GM19238 (cell line): ENCODE measurements at regions not wholly inside any gene's neighbourhood (a gene's known extent, or its start where the extent isn't known, plus 50 kb on each side); places are given as distances from the start of the nearest gene placed in this dataset.

Source experiments
- DNase-seq: peaks from one replicate; pipeline ENCODE4 v3.0.0; 2011; ENCODE audit warnings: low spot score; ENCODE audit not compliant: insufficient read length

DNA sequence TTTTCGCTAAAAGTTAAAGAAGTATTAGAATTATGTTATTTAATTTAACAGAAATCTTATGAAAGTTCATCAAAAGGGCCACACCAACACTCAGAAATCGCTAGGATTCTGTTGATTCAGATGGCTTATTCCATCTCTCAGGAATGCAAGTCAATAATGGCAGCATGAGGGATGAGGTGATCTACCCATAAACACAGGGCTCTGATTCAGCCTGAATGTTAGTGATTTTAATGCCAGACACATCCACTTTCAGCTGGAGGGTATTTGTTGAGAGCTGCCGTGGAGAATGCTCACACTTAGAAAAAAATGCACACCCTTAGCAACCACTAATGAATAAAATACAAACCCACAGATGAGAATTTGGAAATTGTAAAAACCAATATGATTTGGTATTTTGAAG, 173.3 kb upstream of the ERBB4 start:
- no peak for DNase-seq

DNA sequence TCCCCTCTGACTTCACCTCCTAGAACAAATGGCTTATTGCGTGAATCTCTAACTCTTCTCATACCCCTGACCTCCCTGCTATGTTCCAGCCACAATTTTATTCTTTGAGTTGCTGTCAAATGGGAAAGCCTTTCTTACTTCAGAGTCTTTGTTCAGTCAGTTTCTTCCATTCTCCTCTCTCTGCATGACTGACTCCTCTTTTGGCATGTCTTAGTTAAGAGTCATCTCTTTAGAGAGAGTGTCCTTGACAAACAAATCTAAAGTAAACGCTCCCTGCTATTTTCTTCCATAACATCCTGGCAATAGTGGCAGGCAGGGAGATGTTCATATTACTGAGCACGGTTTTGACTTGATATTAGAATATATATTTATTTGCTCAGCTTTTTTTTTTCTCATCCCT, 170.7 kb upstream of the ERBB4 start:
- DNase-seq = no peak

DNA sequence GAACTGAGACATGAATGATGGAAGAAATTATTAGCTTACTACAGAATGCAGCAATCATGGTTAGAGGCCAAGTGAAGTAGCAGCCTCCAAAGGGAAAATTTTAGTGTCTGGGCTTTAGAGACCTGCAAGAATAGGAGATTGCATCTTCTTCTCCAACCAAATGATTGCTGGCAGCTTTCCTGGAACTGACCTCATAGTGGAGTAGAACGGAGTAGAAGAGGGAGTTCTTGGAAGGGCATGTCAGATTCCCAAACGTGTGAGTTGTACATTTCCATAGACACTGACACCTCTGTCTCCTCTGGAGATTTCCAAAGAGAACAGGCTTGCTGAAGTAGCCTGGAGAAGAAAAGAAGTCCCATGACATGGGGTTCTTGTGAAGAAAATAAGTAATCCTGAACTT, 169.8 kb upstream of the ERBB4 start:
- no peak for DNase-seq

DNA sequence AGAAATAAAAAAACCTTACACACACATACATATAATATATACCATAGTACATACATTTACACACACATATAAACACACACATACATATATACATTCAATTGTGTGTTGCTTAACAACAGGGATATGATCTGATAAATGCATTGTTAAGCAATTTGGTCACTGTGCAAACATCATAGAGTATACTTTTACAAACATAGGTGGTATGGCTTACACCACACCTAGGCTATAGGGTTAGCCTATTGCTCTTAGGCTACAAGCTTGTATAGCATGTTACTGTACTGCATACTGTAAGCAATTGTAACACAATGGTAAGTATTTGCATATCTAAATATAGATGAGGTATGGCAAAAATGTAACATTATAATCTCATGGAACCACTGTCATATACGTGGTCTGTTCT, 156.8 kb upstream of the ERBB4 start:
- no peak for DNase-seq

DNA sequence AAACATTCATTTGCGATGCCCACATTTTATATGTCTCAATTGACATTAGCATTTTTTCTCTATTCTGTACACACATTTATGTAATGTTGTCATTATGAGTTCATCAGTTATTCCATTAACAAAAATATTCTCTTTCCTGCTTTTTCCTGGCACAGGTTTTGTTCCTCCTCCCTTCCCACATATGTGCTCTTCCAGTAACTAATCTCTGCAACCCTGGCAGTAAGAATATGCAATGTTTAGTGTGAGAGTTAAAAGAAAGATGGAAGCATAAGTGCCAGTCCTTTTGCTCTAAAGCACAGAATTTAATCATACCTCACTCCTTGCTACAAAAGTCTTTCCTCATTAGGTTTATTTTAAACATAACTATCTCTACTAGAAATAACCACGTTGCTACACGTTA, 155.8 kb upstream of the ERBB4 start:
- no peak for DNase-seq

DNA sequence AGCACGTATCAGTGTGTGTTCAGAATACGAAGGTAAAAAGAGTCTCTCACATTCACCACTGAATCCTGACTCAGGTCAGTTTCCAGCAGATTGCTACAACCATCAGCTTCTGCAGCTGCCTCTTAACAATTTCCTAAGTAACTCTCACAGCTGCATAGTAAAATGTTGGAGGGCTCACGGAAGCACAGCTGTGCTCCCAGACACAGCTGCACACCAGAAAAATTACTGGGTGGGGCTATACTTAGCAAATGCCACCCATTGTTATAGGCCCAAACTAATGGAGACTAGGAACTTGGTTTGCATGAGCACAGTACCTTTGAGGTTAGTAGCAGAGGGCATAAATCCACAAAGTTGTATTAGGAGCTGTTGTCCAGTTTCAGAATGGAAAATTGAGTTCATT, 153.9 kb upstream of the ERBB4 start:
- no peak for DNase-seq

DNA sequence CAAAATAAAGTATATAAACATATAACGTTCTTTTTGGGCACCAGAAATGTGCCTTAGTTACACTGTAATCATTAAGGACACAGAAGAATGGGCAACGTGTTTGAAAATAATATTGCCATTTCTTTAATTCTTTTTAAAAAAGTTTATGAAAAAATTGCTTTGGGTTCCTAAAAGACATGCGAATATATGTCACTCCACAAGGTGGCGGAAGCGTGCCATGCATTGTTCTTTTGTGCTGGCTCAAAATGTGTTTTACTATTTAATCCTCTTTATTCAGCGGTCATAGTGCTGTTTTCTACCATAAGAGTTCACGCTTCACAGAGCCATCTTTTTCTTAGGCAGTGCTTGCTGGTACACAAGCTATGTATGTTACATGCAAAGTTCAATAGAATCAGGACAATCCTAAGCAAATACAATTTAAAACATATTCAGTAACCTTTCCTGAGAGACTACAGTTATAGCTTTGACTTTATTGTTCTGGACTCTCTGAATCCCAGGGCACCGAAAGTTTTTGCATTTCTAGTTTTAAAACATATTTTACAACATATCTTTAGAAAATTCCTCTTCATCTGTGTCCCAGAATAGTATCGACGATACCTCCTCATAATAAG, 147.8 kb upstream of the ERBB4 start:
- no peak for DNase-seq

DNA sequence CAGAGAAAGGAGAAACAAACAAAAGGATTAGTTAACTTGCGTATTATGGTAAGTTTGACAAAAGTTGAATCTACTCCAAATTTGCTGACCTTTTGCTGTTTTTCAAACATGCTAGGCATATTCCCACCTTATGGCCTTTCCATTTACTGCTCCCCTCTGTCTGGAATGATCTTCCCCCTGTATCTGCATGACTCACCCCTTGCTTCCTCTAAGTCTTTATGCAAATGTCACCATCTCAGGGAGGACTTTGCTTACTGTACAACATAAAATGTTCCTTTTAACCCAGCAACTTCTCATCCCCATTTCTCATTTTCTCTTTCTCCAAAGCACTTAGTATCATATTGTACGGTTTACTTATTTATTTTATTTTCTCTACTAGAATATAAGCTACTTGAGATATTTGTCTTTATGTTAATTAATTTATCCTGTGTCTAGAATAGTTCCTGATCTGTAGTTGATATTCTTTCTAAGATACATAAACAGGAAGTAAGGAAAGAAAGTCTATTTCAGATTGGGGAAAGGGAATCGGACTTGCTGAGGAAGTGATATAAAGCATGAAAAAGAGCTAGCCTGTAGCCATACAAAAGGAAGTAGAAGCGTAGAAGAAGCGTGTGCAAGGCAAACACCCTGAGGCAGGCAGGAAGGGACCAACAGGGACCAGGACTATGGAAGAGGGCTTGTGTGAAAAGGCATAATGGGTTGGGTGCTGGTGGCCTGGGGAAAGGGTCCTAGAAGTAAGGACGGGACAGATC, 144.9 kb upstream of the ERBB4 start:
- DNase-seq = no peak

DNA sequence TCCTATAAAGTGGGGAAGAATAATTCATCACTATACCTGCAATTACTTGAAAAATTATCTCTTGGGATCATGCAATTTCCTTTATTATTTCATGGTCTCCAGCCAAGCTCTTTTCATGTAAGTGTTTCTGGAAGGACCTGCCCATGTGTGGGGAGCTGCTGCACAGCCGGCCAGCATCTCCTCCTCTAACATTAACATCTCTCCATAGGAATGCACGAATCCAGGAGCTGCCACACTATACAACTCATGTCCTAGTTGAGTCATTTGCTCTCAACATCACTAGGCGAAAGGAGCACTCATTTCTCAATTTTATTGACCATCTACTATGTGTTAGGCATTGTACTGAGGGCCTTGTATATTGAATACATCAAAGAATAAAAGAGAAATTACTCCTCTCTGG, 144.3 kb upstream of the ERBB4 start:
- DNase-seq = no peak

DNA sequence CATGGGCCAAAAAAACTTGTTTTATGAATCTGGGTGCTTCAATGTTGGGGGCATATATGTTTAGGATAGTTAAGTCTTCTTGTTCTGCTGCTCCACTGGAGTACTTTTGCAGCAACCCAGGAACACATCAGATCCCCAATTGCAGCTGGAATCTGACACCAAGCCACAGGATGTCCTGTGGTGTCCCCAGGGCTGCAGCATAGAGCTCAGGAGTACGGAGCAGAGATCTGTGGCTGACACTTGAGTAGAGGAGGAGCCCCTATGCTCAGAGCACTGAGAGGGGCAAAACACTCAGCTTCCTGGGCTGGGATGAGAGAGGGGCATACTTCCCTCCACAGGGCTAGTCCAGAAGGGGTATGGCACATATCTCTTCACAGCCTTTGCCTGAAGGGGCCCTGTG, 138.9 kb upstream of the ERBB4 start:
- no peak for DNase-seq

DNA sequence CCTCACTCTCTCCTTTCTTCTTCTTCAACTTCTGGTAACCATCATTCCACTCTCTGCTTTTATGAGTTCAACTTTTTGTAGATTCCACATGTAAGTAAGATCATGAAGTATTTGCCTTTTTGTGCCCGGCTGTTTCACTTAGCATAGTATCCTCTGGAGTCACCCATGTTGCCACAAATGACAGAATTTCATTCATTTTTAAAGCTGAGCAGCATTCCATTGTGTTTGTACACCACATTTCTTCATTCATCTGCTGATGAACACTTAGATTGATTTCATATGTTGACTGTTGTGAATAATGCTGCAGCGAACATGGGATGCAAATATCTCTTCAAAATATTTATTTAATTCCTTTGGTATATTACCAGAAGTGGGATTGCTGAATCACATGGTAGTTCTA, 133.6 kb upstream of the ERBB4 start:
- DNase-seq = no peak

DNA sequence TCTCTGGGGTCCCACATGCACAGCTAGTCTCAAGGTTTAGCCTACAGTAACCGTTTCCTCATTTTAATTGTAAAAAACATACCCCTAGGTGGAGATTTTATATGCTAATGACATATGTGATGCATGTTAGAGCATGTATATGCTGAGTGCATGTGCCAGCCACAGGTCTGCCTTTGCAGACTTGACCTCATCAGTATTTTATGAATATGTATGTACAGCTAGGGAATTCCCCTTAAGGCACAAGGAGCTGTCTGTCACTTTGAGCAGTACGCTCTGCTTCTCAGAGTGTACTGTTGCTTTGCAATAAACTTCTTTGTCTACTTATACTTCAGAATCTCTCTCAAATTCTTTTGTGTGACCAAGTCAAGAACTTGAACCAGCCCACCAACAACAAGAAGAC, 131.2 kb upstream of the ERBB4 start:
- no peak for DNase-seq

DNA sequence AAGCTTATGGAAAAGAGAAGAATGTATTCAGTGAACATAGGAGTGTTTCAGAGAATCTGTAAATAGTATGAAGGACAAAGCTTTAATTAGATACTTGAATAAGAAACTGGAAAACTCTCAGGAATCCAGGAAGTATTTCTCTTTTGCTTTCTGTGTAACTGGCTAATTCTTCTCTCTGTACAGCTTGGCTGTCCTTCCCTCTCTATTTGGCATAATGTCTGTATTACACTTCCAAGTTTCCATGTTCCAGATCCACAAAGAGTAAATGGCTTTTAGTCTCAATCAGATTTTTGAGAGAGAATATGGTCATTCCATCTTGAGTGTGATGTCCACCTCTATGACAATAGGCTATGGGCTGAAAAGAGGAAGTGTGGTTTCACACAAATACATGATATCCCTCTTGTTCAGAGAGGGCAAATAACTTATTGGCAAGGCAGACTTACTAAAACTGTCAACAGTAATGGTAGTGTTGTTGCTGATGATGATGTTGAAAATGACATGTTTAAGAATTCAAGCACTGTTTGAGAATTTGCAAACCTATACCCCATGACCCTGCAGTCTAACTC, 129.2 kb upstream of the ERBB4 start:
- DNase-seq = no peak

DNA sequence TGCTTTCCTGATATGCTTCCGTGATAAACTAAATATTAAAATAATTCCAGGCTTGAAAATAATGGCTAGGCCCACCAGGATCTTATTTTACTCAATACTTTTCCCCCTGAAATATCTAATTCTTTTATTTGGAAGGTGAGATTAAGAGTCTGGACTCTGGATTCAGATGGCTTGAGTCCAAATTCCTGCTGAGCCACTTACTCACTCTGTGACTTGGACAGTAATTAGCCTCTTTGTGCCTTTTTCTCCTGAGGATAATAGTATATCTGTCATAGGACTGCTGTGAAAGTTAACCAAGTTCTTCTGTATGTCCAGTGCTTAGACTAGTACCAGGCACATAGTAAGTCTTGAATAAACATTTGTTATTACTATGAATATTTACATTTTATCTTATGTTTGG, 127.3 kb upstream of the ERBB4 start:
- DNase-seq = no peak

DNA sequence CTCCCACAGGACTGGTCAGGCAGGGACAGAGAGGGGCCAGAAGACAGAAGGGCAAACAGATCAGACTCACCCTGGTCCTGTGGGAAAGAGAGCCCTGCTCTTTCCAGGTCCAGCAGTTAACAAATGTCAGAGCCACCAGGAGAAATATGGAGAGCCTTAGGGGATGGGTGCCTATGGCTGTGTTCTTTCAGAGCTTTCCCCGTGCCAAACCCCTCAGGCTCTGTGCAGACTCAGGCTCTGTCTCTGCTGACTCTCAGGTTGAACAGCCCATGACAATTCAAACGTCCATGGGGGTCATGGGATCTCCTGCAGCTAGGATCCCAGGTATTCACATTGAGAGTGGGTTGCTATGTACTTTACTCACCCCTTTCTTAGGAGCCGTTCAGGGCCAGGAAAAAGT, 120.8 kb upstream of the ERBB4 start:
- no peak for DNase-seq

DNA sequence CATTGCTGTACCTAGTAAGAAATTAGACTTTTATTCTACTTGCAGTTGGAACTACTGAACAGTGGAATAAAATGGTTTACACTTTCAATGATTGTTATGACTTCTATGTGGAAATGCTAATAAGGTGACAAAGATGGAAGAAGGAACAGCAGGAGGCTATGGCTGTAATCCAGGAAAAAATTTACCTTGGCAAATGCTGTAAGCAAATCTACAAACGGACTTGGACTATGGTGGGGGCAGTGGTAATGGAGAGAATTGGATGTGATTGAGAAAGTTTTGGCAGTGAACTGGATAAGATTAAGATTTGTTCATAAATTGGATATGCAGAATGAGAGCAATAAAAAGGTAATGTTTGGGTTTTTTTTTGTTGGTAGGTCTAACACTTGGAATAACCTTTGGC, 111.0 kb upstream of the ERBB4 start:
- no peak for DNase-seq

DNA sequence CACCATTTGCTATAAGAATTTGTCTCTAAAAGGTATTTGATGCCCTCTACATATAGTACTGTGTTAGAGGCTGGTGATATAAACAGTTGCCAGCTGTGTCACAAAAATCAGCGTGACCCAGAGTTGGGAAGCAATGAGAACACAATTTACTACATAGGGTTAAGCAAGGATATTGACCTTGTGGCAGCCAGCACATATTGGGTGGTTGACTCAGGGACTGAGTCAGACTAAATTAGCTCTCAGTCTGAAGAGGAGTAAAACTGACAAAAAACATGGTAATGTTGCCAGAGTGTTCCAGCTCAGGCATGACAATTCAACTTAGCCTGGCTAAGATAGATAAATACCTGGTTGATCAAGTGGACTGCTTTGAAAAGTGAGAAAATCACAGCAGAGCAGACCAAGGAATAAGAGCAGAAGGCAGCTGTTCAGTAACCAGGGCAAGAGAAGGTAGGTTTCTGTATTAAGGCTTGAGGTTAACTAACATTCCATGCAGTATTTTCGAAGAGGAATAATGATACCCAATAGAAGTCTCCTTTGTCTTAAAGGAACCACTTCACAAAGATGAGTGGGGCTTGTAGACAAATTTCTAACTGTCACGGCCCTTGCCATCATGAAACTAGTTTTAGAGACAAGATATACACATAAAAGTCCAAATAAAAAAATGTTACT, 108.2 kb upstream of the ERBB4 start:
- DNase-seq = no peak

DNA sequence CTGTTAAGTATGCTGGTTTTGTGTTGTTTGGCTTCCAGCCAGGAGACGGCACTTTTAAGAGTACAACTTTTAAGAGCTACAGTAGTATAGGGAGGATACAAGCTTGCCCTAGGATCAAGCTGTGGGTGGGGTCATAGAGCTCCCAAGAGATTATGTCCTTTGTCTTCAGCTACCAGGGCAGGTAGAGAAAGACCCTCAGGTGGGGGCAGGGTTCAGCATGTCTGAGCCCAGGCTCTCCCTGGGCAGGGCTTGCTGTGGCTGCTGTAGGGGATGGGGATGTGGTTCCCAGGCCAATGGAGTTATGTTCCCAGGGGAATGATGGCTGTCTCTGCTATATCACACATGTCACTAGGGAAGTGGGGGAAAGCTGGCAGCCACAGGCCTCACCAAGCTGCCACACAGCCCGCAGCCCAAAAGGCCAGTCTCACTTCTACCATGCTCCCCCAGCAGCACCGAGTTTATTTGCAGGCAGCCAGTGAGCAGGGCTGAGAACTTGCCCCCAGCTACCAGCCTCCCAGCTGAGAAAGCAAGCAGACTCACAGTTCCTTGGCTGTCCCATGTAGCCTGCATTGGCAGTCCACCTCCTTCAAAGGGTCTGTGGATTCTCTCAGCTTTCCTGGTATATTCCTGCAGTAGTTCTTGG, 105.7 kb upstream of the ERBB4 start:
- DNase-seq = no peak

DNA sequence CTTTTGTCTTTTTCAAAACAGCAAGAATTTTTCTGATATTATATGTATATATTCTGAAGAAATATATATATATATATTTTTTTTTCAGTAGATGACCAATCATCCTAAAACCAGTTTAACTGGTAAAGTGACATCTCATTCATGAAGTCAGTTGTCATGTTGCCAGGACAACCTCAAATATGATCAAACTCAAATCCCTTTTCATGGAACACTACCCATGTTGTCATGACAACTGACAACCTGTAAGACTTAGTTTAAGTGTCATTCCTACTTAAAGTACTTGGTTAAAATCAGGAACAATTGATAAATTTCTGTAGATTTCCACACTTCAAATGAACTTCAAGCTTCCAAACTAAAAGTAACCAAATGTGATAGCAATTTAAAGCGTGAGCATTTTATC, 101.8 kb upstream of the ERBB4 start:
- no peak for DNase-seq

DNA sequence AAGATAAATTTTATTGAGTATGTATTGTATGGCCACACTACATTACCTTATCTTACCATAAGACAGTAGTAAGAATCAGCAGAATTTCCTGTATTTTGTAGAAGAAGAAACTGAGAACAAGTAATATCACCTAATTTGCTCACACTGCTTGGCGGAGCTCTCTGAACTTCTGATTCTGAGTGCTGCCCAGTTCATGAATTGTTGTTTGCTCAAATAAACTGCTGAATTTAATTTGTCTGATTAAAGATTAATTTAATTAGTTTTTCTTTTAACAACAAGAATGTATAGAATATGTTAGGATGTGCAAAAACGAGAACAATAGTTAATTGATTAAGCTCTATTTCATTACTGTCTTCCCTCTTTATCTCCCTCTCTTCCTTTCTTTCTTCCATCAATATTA, 100.1 kb upstream of the ERBB4 start:
- no peak for DNase-seq

DNA sequence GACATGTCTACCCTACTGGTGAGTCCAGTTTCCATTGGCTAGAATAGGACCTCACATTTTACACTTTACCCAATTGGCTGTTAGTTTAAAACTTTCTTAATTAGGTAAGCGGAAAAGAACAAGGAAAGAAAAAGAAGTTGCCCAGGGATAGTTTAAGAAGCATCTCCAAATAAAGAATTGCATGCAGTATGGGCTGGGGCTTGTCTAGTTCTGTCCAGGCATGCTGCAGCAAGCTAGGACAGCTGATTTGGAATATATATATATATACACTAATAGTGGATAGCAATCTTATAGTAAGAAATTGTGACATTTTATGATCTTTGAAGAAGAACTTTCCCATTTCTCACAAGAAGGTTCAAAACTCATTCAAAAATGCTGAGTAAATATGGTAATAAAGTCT, 90.0 kb upstream of the ERBB4 start:
- DNase-seq = no peak

DNA sequence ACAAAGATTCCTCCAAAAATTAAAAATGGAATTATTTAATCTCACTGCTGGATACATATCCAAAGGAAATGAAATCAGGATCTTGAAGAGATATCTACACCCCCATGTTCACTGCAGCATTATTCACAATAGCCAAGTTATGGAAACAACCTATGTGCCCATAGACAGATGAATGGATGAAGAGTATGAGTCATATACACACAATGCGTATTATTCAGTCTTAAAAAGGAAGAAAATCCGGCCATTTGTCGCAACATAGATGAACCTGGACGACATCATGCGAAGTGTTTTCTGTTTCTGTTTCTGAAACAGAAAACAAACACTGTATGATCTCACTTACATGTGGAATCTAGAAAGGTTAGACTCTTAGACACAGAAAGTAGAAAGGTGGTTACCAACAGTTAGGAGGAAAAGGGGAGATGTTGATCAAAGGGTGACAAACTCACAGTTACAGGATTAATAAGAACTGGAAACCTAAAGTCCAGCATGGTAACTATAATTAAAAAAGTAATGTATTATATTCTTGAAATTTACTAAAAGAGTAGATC, 87.8 kb upstream of the ERBB4 start:
- no peak for DNase-seq
